ENCODE measurements at regions not wholly inside any gene's neighbourhood (a gene's known extent, or its start where the extent isn't known, plus 50 kb on each side); places are given as distances from the start of the nearest gene placed in this dataset.

DNA sequence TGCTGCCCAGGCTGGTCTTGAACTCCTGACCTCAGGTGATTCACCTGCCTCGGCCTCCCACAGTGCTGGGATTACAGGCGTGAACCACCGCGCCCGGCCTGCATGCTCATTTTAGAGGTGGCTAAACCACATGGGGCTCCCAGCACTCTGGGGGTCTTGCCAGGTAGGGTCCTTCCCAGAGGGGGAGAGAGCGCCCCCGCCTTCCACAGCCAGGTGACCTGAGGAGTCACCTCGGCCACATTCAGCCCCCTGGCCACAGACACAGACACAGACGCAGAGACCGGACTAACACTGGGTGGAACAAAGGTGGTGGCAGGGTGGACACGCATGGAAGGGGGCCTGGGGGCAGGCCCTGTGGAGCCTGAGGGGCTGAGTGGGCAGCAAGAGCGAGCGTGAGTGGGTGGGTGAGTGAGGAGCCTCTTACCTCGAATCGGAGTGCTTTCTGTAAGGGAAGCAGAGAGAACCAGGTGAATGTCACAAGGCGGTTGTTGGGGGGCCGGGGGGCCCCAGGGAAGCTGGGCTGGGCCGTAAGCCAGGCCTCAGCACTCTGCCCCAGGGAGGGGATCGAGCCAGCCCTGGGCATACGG, 80.1 kb downstream of the PTPRS start:
- H3K36me3 Mint-ChIP-seq (ENCODE audit: low read depth), result no peaks in the 10 kb centered on the region
- ATAC-seq, result no peak
- ChIA-PET CTCF (no interaction called here), POLR2A (no interaction called here)
- no peaks in the 10 kb centered on the region for H3K27me3 Mint-ChIP-seq
- H3K4me3 Mint-ChIP-seq, result no peak overlapping the region
- TF ChIP-seq, protein P1, sequence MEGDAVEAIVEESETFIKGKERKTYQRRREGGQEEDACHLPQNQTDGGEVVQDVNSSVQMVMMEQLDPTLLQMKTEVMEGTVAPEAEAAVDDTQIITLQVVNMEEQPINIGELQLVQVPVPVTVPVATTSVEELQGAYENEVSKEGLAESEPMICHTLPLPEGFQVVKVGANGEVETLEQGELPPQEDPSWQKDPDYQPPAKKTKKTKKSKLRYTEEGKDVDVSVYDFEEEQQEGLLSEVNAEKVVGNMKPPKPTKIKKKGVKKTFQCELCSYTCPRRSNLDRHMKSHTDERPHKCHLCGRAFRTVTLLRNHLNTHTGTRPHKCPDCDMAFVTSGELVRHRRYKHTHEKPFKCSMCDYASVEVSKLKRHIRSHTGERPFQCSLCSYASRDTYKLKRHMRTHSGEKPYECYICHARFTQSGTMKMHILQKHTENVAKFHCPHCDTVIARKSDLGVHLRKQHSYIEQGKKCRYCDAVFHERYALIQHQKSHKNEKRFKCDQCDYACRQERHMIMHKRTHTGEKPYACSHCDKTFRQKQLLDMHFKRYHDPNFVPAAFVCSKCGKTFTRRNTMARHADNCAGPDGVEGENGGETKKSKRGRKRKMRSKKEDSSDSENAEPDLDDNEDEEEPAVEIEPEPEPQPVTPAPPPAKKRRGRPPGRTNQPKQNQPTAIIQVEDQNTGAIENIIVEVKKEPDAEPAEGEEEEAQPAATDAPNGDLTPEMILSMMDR (IDR thresholded peaks at IDR 0.05), result no peak
- H3K4me1 Mint-ChIP-seq (ENCODE audit: low read depth), result no peaks in the 10 kb centered on the region
- H3K27ac Mint-ChIP-seq, result no peak overlapping the region
- peaks cover 9% of the 10 kb centered on the region for H3K9me3 Mint-ChIP-seq
- no peak for DNase-seq
- intact Hi-C loops (cut with micrococcal nuclease), result no loop called here

DNA sequence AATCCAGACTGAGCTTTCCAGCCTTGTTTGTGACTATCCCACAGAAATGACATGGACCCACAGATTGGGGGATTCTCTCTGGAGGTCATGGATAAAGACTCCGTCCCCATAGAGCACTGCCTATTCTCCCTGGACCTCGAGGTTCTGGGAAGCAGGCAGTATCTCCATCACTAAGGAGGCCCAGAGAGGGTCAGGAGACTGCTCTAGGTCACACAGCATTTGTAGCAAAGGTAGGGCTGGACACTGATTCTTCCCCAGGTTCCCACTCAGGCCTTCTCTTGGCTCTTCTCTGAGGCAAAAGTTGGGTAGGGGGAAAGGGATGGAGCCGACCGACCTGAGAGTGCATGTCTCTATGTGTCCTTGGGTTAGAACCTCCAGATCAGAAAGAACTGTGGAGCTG, 80.9 kb downstream of the PTPRS start:
- ChIA-PET POLR2A (no interaction called here), CTCF (no interaction called here)
- Mint-ChIP-seq H3K27ac (no peak overlapping the region), H3K4me1 (ENCODE audit: low read depth) (no peaks in the 10 kb centered on the region), H3K4me3 (no peak overlapping the region), H3K9me3 (peaks cover 17% of the 10 kb centered on the region), H3K36me3 (ENCODE audit: low read depth) (peaks cover 3% of the 10 kb centered on the region), H3K27me3 (no peaks in the 10 kb centered on the region)
- DNase-seq (no peak), ATAC-seq (no peak)
- TF ChIP-seq, protein P1 (IDR thresholded peaks at IDR 0.05), result no peak
- intact Hi-C loops (cut with micrococcal nuclease), result no loop called here

DNA sequence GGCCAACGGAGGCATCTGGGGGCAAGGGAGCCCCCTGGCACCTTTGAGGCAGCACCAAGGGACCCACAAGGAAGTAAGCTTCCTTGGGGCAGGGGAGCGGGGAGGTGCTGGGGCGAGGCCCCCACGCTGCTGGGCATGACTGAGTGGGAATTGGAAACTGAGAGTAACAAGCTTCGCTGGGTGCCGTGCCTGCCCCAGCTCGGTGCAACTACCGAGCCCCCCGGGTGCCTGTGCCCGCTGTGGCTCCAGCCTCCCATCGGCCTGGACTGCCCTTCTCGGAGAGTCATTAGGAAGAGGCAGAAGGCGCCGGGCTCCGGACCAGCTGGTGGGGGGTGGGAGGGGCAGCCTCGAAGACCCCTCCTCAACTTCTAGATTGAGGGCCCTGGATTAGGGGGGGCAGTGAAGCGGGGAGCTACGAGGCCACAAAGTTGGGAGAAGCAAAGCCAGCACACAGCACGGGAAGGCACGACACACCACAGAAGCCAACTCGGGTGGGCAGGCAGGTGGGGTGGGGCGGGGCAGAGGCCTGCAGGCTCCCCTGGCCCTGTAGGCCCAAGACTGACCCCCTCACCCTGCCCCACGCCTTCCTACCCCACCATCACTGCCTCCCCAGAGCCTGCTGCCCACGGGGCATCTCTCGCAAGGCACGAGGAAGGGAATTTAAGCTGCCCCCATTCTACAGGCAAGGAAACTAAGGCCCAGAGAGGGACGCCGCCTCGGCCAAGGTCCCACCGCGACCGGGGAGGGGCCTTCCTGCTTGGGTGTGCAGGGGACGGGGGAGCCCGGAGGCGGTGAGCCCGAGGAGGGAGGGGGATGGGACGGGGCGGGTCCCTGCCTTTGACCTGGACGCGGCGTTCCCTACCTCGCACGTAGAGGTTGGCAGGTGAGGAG, 83.2 kb downstream of the PTPRS start:
- Mint-ChIP-seq H3K9me3 (peaks cover 21% of the 10 kb centered on the region), H3K27me3 (no peaks in the 10 kb centered on the region), H3K4me3 (no peak overlapping the region), H3K4me1 (ENCODE audit: low read depth) (no peaks in the 10 kb centered on the region), H3K36me3 (ENCODE audit: low read depth) (peaks cover 3% of the 10 kb centered on the region), H3K27ac (no peak overlapping the region)
- ATAC-seq, result no peak
- intact Hi-C loops (cut with micrococcal nuclease), result no loop called here
- CTCF ChIA-PET, result no interaction called here
- DNase-seq, result no peak
- TF ChIP-seq, protein P1 (IDR thresholded peaks at IDR 0.05), result no peak
- POLR2A ChIA-PET, result no interaction called here

DNA sequence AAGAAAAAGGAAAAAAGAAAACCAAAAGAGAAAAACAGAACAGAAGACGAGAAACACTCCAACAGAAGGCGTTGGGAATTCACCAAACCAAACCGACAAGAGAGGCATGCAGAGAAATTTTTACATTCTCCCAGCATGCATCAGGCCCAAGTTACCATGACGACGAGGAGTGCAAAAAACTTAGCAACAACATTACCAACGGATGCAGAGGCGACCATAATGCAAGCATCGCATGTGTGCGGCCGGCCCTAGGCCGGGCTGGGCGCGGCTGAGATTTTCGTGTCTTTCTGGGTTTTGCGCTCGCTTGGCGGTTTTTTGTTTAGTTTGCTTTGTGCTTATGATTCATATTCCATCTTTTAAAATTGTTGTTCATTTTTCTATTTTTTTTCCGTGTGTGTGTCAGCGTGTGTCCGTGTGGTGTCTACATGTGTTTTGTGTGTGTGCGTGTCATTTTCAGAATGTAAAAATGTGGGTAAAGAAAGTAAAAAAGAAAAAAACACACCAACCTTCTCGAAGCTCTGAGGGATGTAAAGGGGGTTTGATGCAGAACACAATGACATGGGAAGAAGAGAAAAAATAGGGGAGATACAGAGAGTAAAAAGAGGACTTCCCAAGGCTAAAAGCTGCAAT, 84.9 kb downstream of the PTPRS start:
- Mint-ChIP-seq H3K4me3 (no peak overlapping the region), H3K27me3 (no peaks in the 10 kb centered on the region), H3K36me3 (ENCODE audit: low read depth) (peaks cover 3% of the 10 kb centered on the region), H3K27ac (no peak overlapping the region), H3K9me3 (peaks cover 21% of the 10 kb centered on the region), H3K4me1 (ENCODE audit: low read depth) (no peaks in the 10 kb centered on the region)
- ATAC-seq, result no peak
- ChIA-PET POLR2A (interaction anchor here (0.8 kb wide), 1 partner anchor 117 kb away, joined by 3 read pairs; no protein-coding TSS in a partner anchor), CTCF (no interaction called here)
- TF ChIP-seq, protein P1 (IDR thresholded peaks at IDR 0.05), result no peak
- no peak for DNase-seq
- intact Hi-C loops (cut with micrococcal nuclease), result no loop called here

DNA sequence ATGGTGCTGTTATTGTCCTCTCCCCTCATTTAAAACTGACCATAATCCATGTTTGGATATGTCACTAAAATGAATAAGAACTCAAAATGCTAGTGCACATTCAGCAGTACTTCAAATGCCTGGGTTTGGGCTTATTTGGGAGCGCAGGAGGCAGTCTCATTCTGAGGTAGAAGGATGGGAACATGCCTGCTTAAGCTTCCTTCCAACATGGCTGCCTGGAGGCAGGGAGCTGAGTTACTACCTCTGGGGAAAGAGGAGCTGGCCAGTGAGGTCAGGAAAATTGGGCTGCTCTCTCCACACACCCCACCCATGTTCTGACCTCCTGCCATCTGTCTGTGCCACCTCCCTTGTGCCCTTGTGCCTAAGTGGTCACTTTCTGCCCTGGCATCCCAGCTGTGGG, 85.7 kb downstream of the PTPRS start:
- CTCF ChIA-PET, result interaction anchor here (0.6 kb wide), 1 partner anchor 71 kb away, joined by 3 read pairs; no protein-coding TSS in a partner anchor
- H3K36me3 Mint-ChIP-seq (ENCODE audit: low read depth), result peaks cover 3% of the 10 kb centered on the region
- intact Hi-C loops (cut with micrococcal nuclease), result no loop called here
- TF ChIP-seq, protein P1 (IDR thresholded peaks at IDR 0.05), result no peak
- H3K27ac Mint-ChIP-seq, result no peak overlapping the region
- ATAC-seq (no peak), DNase-seq (no peak)
- peaks cover 21% of the 10 kb centered on the region for H3K9me3 Mint-ChIP-seq
- H3K27me3 Mint-ChIP-seq, result no peaks in the 10 kb centered on the region
- no peaks in the 10 kb centered on the region for H3K4me1 Mint-ChIP-seq (ENCODE audit: low read depth)
- POLR2A ChIA-PET, result no interaction called here
- no peak overlapping the region for H3K4me3 Mint-ChIP-seq

Data from activated CD8-positive, alpha-beta T cell treated with anti-CD3 and anti-CD28 coated beads for 36 hours (primary cell).